Rectal smooth muscle tissue (tissue), 1 donor: ENCODE measurements at regions not wholly inside any gene's neighbourhood (a gene's known extent, or its start where the extent isn't known, plus 50 kb on each side); places are given as distances from the start of the nearest gene placed in this dataset.

Source experiments
- H3K27ac ChIP-seq: one replicate; pipeline ENCODE4 v1.7.0; 2013; ENCODE audit warnings: low read depth, low read length, inconsistent platforms
- H3K27me3 ChIP-seq: one replicate; pipeline ENCODE4 v1.7.0; 2013; ENCODE audit warnings: low read length; ENCODE audit not compliant: control insufficient read depth, insufficient read depth
- H3K36me3 ChIP-seq: one replicate; pipeline ENCODE4 v1.7.0; 2013; ENCODE audit warnings: low read length; ENCODE audit not compliant: control insufficient read depth, insufficient read depth
- H3K4me1 ChIP-seq: one replicate; pipeline ENCODE4 v1.7.0; 2013; ENCODE audit warnings: low read length; ENCODE audit not compliant: control insufficient read depth, insufficient read depth
- H3K4me3 ChIP-seq: one replicate; pipeline ENCODE4 v1.7.0; 2013; ENCODE audit warnings: low read length
- H3K9ac ChIP-seq: one replicate; pipeline ENCODE4 v1.7.0; 2013; ENCODE audit warnings: low read length

DNA sequence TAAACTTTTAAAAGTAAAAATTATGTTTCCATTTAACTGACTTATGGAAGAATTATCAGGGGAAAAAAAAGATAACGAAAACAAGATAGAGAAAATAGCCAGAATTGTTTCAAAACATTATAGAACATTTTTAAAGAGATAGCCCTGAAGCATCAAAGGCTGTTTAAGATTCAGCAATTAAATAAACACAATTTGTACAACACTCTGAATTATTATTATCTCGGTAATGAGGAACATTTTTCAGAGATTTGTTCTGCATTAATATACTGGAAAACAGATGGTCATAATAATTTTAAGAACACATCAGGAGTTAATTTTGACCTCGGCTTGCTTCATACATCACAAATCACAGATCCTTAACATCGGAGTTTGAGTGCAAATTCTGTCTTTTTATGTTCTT is 643.8 kb downstream of the SORCS1 start:
- no peaks in the 10 kb centered on the region for H3K27me3 ChIP-seq

DNA sequence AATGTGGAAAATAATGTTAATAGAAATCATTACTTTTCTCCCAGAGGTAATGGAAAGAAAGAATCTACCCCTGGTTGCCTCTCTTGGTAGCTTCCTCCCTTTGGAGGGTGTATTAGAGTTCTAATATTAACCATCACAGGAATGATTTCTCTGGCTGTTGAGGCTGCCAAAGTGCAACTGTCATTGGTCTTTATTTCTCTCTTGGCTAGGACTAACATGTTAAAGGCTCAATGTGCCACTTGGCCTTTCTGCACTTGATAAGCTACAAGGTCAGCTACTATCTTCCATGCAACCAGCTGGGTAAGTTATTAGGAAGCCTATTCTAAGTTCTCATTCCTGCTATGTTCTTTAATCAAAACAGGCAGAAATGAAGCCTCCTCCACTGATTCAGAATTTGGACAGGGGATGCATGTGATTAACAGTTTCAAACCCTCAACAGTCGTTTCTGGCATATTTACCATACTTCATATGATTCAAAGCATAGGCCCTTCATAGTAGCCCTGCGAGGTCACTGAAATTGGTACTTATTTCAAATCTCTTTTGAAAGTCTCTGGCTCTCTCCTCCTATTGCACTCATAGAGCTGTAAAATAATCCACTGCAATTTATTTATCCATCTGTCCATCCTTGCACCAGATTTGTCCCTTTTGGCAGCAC is 645.0 kb downstream of the SORCS1 start:
- Histone ChIP-seq H3K4me3 (no peak overlapping the region), H3K36me3 (no peaks in the 10 kb centered on the region), H3K27me3 (no peaks in the 10 kb centered on the region), H3K9ac (no peak overlapping the region), H3K4me1 (no peaks in the 10 kb centered on the region), H3K27ac (no peak overlapping the region)

More for the DNA sequence above, 643.8 kb downstream of the SORCS1 start:
- Histone ChIP-seq H3K9ac (no peak overlapping the region), H3K27ac (no peak overlapping the region), H3K36me3 (no peaks in the 10 kb centered on the region), H3K4me3 (no peak overlapping the region), H3K4me1 (no peaks in the 10 kb centered on the region)

- Histone ChIP-seq H3K4me3 (no peak overlapping the region), H3K36me3 (no peaks in the 10 kb centered on the region), H3K9ac (no peak overlapping the region), H3K27me3 (no peaks in the 10 kb centered on the region), H3K27ac (no peak overlapping the region), H3K4me1 (no peaks in the 10 kb centered on the region)
Observed at GRCh38 chr10:106515206-106515790, 649.2 kb downstream of the SORCS1 start.

GRCh38 chr10:106513352-106513771 is 651.1 kb downstream of the SORCS1 start:
- Histone ChIP-seq H3K27me3 (no peaks in the 10 kb centered on the region), H3K4me1 (no peaks in the 10 kb centered on the region), H3K27ac (no peak overlapping the region), H3K9ac (no peak overlapping the region), H3K36me3 (no peaks in the 10 kb centered on the region), H3K4me3 (no peak overlapping the region)

- H3K4me3 ChIP-seq = no peak overlapping the region
- H3K9ac ChIP-seq = no peak overlapping the region
- H3K27ac ChIP-seq = no peak overlapping the region
- no peaks in the 10 kb centered on the region for H3K4me1 ChIP-seq
- no peaks in the 10 kb centered on the region for H3K36me3 ChIP-seq
- H3K27me3 ChIP-seq = no peaks in the 10 kb centered on the region
Observed at GRCh38 chr10:106511917-106512316, 652.6 kb downstream of the SORCS1 start.

DNA sequence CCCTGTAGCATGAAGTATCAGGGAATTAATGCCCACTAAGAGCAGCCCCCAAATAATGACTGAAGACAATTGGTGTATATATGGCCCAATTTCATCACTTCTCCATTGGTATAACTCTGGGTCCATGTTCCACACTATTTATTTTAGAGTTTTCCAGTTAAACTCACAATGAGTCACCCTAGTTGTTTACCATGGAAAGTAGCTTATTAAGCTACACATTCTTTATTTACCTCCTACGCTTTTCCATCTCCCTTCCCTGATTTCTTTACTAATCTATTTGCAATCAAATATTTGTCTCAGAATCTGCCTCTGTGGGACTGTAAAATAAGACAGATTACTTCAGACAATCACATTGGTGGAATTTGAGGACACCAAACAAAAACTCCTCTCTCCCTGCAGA is 655.6 kb downstream of the SORCS1 start:
- Histone ChIP-seq H3K27me3 (no peaks in the 10 kb centered on the region), H3K4me3 (no peak overlapping the region), H3K4me1 (no peaks in the 10 kb centered on the region), H3K27ac (no peak overlapping the region), H3K36me3 (no peaks in the 10 kb centered on the region), H3K9ac (no peak overlapping the region)

DNA sequence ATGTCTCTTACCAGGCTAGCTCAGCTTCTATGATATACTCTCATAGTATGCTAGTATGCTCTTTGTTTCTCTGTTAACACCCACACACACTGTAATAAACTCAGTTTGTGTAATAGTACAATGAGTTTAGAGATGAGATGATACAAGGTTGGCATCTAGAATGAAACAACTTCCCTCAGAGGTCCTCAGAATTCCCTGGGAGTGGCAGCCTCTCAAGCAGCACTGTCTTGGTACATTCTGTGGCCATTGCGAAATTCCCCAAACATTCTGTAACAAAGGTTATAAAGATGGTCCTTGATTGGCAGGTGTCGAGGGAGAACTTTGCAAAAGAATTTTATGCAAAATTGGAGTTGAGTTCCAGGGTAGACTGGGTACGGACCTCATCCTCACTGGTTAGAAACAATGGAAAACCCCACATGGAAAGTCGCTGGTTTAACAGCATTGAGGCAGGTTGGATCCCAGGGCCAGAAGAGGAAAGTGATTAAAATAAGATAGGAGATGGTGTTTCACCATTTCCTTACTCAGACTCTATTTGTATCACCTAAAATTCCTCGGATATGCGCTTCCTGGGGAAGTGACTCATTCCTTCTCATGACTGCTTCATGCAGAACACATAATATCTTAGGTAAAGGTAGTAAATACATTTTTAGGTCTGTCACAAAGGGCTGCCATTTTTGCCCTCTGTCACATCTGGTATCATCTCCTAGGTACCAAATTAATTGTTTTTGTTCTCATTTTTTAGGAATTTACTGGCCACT is 657.8 kb downstream of the SORCS1 start:
- no peaks in the 10 kb centered on the region for H3K36me3 ChIP-seq
- H3K4me1 ChIP-seq = no peaks in the 10 kb centered on the region
- no peaks in the 10 kb centered on the region for H3K27me3 ChIP-seq
- no peak overlapping the region for H3K9ac ChIP-seq
- H3K27ac ChIP-seq = no peak overlapping the region
- no peak overlapping the region for H3K4me3 ChIP-seq

GRCh38 chr10:106504536-106504935 is 660.0 kb downstream of the SORCS1 start:
- Histone ChIP-seq H3K36me3 (no peaks in the 10 kb centered on the region), H3K4me1 (no peaks in the 10 kb centered on the region), H3K27me3 (no peaks in the 10 kb centered on the region), H3K9ac (no peak overlapping the region), H3K27ac (no peak overlapping the region), H3K4me3 (no peak overlapping the region)

DNA sequence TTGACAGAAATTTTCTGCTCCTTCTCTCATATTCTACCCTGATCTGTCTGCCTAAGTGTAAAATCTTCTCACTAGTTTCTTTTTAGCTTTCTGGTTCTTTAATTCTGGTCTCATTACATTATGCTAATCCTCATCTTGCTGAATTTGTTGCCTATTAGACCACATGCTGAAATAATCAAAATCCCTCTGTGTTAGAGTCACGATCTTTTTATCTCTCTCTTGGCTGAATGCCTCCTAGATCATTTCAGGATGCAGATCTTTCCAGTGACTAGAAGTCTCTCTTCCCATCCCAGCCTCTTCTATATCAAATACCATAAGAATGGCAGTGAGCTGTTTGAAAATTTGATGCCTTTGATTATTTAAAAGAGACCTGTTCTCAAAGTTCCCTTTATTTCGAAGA is 661.9 kb downstream of the SORCS1 start:
- Histone ChIP-seq H3K4me1 (no peaks in the 10 kb centered on the region), H3K9ac (no peak overlapping the region)

DNA sequence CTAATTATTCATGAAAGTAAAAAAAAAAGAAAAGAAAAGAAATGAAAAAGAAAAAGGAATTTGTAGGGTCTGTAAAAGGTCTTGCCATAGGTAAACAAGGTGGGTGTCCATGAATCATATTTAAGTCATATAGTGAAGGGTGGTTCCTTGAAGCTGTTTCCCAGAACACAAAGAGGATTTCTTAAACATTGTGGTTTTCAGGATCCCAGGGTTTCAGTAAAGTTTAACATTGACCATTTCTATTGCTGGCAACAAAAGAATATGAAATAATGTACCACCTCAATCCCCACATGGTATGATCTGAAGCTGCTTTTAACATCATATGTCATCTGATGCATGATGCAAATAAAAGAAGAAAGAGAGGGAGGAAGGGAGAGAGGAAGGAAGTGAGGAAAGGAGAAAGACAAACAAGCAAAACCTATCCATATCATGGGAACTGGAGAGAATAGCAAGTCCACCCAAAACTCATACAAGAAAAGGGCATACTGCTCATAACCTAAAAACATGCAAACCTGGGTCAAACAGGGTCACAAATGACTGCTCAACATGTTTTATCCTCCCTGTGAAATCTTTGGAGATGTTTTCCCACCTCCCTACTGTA is 663.5 kb downstream of the SORCS1 start:
- Histone ChIP-seq H3K36me3 (no peaks in the 10 kb centered on the region), H3K4me3 (no peak overlapping the region), H3K27me3 (no peaks in the 10 kb centered on the region), H3K4me1 (no peaks in the 10 kb centered on the region), H3K27ac (no peak overlapping the region), H3K9ac (no peak overlapping the region)

More for the DNA sequence above, 661.9 kb downstream of the SORCS1 start:
- H3K4me3 ChIP-seq = no peak overlapping the region
- H3K36me3 ChIP-seq = no peaks in the 10 kb centered on the region
- H3K27ac ChIP-seq = no peak overlapping the region
- no peaks in the 10 kb centered on the region for H3K27me3 ChIP-seq

DNA sequence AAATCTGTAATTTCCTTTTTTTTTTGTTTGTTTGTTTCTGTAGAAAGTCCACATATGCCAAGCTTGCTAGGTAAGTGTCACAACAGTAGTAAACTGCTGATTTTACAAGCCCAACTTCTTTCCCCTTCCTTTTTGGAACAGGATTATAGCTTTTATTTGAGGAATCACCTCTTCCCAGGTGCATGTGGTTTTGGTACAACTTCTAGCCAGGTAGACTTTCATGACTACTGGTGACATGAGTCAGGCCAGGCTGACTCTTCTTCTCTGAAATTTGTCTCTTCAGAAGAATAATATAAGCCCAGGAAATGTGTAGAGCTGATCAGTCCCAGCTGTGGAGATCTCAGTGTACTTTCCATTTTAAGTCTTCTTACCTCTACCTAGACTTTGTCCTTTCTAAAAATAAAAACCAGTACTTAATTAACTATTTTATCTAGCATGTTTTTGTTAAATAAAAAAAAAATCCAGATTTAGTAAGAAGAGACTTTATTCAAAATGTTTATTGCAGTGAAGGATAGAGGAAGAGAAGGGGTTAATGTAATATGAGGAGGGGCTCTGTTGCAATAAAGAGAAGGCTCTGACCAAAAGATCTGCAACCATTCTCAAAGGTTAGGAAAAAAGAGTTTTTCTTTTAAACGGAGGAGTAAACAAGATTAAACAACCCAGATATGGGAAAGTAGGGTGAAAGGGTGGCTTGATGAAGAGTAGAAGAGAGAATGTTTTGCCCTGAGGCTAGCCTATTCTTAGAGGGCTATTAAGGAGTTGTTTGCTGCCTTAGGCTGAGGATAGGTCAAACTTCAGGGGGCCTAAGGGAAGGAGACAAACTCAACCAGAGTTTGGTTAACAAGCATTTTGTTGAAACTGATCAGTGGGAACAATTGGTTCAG is 664.2 kb downstream of the SORCS1 start:
- Histone ChIP-seq H3K36me3 (no peaks in the 10 kb centered on the region), H3K4me3 (no peak overlapping the region), H3K4me1 (no peaks in the 10 kb centered on the region), H3K27me3 (no peaks in the 10 kb centered on the region), H3K27ac (no peak overlapping the region), H3K9ac (no peak overlapping the region)

DNA sequence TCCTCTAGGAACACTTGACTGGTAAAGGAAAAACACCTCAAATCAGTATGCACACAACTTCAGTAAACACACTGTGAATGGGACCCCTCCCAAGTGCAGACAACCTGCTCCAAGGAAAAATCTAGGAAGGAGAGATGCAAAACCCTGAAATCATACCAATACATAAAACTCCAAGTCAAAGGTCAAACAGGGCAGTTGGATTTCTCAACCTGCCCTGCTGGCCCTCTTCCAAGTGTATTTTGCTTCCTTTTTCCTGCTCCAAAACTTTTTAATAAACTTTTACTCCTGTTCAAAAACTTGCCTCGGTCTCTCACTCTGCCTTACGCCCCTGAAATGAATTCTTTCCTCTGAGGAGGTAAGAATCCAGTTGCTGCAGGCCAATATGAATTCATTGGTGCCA is 665.1 kb downstream of the SORCS1 start:
- Histone ChIP-seq H3K4me1 (no peaks in the 10 kb centered on the region), H3K9ac (no peak overlapping the region), H3K27me3 (no peaks in the 10 kb centered on the region), H3K36me3 (no peaks in the 10 kb centered on the region), H3K4me3 (no peak overlapping the region), H3K27ac (no peak overlapping the region)
